T-helper 2 cell (primary cell): ENCODE measurements at regions not wholly inside any gene's neighbourhood (a gene's known extent, or its start where the extent isn't known, plus 50 kb on each side); places are given as distances from the start of the nearest gene placed in this dataset.

Experiments used
- DNase-seq, 5 experiments: peaks; one replicate each; pipeline versions ENCODE4 v3.0.0 to v3.0.0-alpha.2; 2012 to 2022

DNA sequence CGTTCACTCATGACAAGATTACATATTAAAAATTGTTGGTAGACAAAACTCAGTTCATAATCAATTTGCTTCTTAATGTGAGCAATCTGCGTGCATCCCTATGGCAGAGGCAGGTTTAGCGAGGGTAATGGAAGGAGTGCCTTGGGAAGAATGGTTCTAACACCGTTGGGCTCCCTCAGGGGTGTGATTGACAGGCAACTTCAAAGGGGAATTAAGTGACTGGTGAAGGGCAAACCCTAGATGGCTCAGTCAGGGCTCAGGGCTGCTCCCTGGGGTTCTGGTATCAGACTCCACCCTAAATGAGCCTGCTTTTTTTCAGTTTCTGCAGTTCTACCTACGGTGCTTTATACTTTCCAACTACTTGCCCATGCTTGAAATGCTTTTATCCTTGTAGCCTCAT, 419.5 kb upstream of the CELF4 start:
- no peak for DNase-seq

GRCh38 chr18:37980556-37980955, 415.0 kb upstream of the CELF4 start:
- no peak for DNase-seq

DNA sequence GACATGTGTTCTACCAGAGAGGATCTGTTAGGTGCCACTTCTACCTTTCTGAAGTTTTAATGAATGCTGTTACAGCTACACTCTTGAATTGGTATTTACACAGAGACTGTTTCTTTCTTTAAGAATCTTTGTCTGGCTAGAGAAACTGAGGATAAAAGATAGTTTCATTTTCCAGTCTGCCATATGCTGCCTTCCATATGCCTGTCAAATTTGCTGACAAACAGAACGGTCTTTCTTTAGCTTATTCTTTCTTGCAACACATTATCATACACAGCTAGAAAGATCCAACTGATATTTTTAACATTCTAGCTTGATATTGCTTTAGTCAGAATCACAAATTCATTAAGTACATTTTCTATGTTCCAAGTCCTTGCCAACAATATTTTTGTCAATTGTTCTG, 409.8 kb upstream of the CELF4 start:
- DNase-seq, result no peak

DNA sequence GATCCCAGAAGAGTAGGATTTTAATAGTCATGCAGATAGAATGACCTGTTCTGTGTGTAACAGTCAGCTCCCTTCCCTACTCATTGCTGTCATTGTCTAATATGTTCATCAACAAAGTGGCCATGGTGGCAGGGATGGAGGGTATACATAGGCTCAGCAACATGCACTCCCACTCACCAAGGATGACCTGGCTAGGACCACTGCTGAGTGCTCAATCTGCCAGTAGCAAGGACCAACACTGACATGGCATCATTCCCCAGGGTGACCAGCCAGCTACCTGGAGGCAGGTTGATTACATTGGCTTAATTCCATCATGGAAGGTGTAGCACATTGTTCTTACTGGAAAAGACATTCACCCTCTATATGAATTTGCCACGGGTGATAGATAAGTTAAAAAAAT, 401.7 kb upstream of the CELF4 start:
- DNase-seq, result no peak

DNA sequence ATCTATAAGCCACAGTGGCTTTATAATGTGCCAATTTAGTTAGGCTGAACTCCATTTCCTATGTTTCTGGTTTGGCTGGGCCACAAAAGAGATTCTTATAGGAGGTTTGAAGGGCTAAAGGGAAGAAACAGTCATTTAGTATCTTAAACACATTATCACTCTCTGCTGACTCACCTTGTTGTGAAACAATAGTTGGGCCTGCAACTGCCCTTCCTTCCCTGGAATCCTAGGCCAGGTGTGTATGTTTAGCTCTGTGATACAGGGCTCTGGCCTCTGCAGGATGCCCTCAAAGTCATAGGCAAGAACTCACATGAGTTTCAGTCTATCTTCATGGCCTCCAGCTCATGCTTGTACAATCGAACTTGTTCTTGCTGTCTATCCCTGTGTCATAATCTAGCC, 400.0 kb upstream of the CELF4 start:
- DNase-seq, result no peak

DNA sequence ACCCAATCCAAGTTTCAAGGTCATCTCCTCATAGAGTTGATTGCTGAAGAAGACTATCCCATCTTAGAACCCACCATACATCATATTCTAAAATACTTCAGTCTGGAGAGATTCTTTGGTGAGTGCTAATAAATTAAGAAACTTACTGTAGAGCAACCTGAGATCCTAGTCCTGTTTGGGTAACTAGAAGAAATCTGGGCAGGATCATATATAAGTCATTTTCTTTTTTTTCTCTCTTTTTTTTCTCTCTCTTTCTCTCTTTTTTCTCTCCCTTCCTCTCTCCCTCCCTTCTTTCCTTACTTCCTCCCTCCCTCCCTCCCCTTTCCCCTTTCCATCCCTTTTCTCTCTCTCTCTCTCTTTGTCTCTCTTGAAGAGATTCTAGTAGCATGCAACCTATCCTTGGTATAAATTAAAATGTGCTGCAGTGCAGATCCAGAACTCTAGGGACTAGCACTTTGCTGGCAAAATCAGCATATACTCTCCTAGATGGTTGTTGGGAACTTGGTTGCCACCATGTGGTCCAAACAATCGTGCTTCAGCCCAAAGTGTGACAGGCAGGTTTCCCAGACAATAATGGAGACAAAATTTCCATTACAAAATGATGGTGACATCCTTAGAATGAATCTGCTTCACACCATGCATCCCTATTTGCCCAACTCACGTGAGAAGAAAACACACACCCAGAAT, 399.4 kb upstream of the CELF4 start:
- DNase-seq, result no peak

- no peak for DNase-seq
These were observed 398.2 kb upstream of the CELF4 start for GRCh38 chr18:37963837-37964236.

DNA sequence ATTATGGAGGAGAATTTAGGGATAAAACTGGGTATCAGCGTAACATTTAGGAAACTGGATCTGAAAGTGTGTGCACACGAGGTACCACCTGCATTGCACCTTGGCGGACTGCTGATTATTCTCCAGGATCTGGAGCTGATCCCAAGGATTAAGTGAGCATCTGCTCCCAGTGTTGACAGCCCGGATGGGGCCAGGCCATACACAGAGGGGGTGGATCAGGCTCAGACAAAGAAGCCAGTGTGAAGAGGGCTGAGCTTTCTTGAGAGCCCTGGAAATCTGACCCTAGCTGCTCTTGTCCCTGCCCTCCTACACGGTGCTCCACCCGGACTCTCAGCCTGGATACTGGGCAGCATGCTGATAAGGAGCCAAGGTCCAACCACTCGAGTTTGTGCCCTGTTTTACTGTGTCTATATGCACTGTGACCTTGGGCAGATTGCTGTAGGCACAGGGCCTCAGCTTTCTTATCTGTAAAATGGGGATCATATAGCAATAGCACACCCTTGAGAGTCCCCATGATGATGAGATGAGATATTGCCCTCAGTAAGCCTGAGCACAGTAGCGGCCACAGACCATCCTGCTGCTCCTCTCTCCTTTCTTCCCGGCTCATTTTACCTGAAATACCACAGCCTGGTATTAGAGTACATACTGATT, 396.8 kb upstream of the CELF4 start:
- no peak for DNase-seq

DNA sequence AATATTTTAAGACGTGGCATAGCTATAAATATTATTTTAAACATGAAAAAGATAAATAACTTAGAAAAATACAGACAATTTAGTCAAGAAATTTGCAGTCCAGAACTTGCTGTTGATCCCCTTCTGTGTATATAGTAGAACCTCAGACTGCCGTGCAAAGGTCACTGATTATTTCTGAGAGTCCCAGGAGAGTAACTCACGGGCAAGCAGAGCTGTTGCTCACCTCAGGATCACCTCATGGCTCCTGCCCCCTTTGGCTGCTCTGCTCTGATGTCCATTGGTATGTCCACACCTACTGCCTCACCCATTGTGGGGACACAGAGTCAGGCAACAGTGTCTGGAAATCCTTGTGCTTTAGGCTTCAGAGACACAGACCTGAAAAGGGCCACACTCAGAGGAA, 392.9 kb upstream of the CELF4 start:
- DNase-seq, result no peak

DNA sequence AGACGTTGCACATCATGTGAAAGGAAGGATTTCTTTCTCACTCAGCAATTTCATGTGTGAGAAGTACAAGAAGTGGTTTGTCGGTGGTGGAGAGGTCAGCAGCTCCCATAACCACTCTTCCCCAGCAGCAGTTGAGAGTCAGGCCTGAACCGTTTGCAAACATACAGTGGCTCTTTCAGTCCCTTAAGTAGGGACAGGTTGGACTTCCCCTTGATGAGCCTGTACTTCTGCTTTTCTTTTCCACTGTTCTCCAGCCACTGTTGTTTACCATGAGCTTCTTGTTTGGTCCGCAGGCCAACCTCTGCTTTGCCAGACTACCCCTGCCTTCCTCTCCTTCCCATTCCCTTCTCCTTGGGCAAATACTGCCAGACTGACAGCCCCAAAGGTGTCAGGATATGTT, 391.3 kb upstream of the CELF4 start:
- no peak for DNase-seq

DNA sequence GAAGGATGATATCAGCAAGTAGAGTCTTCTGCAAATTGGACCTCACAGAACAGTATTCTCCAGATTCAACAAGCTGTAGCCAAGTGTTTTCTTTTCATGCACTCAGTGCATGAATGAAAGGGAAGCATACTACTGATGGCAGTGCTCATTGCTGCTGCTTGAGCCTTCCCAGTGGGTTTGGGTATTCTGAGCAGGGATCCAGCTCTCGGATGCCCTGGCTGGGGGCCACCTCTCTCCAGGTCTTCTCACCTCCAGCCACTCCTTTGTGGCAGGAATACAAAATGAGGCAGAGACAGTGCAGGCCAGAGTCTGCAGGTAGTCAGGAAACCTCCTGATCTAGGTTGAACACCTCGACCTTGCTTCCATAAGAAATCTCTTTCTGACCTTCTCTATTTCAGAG, 390.4 kb upstream of the CELF4 start:
- DNase-seq, result no peak

- DNase-seq, result no peak
These were observed 389.6 kb upstream of the CELF4 start for GRCh38 chr18:37955201-37955600.

DNA sequence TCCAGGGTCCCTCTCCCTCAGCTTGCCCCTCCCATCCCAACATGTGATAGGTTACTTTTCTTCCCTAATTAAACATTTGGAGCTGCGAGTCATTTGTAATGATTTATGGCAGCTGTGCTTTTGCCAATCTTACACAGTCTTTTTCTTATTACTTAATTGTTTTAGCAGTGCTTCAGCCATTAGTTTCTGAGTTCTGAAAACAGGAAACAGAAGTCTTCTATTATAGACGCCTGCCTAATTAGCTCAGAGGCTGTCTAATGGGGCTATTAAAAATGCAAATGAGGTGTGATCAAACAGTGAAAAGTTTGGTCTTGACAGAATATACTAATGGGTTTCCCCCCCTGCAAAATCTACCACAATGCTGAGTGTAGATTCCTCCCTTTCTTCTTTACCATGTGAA, 388.3 kb upstream of the CELF4 start:
- no peak for DNase-seq

- no peak for DNase-seq
These were observed 382.9 kb upstream of the CELF4 start for GRCh38 chr18:37948471-37948870.

DNA sequence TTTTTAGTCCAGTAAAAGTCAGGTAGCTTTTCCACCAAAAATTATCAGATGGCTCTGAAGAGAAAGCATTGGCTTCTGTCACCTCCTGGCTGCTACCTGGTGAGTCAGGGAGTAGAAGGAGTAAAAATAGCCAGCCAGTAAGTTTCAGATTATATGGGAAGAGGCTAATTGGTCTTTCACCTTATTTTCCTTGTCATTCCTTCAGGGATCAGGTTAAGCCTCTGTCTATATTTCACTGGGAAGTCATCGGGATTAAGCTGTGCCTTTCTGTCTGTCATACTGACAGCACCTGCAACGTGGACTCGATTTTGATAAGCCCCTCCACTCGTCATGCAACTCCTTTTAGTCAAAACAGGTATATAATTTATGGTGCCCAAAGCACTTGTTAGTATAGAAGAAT, 380.7 kb upstream of the CELF4 start:
- no peak for DNase-seq

DNA sequence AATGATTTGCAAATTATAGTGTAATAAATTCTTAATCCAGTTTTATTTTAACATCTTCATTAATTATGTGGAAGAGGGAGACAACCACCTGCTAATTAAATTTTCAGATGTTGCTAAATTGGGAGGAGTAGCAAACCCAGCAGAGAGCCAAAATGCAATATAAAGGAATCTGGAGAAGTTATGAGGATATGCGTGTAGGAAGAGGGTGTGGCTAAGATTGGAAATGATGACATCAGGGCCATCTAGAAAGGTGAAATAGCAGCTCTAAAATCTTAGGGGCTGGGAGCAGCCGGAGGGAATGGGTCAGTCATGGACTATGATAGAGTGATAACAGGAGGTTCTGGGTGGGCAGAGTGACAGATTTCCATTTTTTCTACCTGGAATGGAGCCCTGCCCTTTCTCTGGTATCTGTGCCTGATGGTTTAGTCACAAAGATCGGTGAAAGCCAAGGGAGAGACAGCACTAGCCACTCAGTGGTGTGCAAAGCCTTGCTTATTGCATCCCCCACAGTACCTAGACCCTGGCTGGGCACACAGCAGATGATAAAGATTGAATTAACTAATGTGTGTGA, 379.2 kb upstream of the CELF4 start:
- DNase-seq, result no peak

DNA sequence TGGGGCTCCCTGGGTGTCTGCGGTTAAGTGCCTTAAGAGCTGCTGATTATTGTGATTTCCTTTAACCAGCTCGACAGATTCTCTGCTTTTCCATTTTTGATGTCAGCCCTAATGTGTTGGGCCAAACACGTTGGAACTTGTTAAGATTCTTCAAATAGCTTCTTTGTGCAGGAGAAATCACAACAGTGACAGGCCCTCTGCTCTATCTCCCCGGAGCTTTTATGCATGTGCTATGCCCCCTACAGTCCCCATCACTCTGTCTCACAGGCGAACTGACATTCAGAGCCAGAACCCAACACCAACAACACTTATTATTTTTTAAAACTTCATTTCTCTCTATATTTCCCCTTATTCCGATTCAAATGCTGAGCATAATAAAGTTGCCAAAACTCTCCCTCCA, 371.7 kb upstream of the CELF4 start:
- DNase-seq, result no peak

DNA sequence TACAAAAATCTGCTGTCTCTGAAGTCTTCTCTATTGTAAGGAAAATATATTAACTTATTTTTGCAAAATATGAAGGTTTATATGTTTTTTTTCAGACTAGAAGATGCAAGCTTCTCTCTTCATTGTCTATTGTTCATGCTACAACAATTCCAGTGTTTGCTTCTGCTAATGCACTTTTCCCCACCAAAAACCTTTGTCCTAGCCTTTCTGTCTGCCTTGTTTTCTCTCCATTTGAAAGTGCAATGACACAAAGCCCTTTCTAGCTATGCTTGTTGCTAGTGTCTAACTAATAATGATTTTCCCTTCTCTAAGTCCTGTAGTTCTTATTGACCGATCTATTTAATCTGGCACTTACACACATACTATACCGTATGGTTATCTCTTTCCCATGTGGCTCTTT, 369.5 kb upstream of the CELF4 start:
- DNase-seq, result no peak

DNA sequence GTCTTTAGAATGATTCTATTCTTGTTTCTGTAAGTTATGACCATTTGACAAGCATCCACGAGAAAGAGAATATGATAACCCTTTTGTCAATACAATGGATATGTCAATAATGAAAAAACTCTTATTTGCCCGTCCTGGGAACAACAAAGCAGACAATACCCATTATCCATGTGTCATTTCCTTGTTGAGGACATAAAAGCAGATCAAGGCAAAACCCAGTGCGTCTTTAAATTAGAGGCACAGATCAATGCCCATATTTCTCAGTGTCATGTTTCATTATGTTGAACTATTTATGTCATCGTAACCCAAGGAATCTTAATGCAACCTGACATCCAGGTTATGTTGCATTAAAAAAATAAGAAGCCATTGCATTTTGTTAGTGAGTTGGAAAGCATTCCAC, 365.0 kb upstream of the CELF4 start:
- no peak for DNase-seq

DNA sequence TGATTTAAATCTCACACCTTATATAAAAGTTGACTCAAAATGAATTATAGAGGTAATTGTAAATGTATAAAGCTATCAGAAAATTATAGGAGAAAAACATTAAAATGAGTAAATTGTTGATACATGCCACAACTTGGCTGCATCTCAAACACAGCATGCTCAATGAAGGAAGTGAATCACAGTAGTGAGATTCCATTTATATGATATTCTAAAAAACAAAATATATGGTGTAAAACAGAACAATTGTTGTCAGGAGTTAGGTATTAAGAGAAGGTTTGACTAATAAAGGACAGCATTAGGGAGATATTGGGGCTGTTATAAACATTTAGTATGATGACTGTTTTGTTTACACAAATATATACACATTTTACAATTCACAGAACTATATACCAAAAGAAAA, 356.6 kb upstream of the CELF4 start:
- no peak for DNase-seq

GRCh38 chr18:37920865-37921264, 355.3 kb upstream of the CELF4 start:
- no peak for DNase-seq

- no peak for DNase-seq
These were observed 347.5 kb upstream of the CELF4 start for GRCh38 chr18:37913051-37913450.

DNA sequence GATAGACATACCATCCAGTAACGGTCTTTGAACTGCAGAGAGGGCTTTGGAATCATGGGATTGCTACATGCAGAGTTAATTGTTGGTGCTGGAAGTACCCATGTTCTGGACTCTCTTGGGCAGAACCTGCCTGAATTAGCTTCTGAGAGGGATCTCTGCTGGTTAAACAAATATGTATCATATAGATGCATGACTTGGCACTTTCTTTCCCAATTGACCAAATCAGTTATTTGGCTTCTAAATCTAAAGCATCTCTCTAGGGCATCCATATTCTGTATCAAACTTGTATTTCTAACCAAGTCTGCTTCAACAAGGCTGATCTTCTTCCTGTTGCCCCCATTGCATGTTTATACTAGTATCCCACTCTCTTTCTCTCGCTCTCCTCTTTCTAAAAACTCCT, 336.7 kb upstream of the CELF4 start:
- DNase-seq, result no peak

DNA sequence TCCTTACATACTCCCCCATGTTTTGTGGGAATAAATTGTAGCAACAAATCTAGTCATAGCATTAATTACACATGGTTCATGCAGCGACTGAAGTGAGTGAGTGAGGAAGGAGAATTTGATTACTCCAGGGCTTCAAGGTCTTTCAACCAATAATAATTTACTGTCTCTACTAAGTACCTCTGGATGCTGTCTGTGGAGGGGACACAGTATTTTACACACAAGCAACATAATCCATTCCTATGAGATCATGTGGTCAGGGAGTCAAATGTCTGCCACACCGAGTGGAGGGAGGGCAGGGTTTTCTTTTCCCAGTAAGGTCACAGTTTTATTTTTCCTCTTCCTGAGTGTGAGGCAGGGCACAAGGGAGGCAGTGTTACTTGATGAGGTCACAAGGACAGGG, 334.7 kb upstream of the CELF4 start:
- no peak for DNase-seq

- DNase-seq, result no peak
These were observed 324.4 kb upstream of the CELF4 start for GRCh38 chr18:37889963-37890362.
